Muscle of back (tissue), 3 donors: ENCODE measurements at regions not wholly inside any gene's neighbourhood (a gene's known extent, or its start where the extent isn't known, plus 50 kb on each side); places are given as distances from the start of the nearest gene placed in this dataset.

Experiments
- DNase-seq, 3 donors: peaks; one replicate each; pipeline versions ENCODE4 v3.0.0 to v3.0.0-alpha.2; 2013

DNA sequence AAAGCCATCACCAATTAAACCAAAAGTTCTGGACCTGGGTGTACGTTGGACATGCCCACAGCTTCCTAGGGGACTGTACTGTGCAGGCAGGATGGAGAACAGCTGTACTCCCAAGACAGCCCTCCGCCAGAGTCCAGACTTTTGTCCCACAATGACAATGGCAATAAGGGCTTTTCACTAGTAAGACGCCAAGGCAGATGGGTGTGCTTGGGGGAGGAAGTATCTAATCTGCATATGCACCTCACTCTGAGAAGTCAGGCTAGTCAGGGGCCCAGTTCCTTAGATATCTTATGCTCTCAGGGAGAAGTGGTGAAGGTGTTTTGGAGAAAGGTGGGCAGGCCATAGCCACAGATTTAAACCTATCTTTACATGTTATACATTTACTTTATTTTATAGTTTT, 85.1 kb upstream of the USP47 start:
- no peak for DNase-seq

- no peak for DNase-seq
Observed at GRCh38 chr11:11755871-11756270, 85.9 kb upstream of the USP47 start.

DNA sequence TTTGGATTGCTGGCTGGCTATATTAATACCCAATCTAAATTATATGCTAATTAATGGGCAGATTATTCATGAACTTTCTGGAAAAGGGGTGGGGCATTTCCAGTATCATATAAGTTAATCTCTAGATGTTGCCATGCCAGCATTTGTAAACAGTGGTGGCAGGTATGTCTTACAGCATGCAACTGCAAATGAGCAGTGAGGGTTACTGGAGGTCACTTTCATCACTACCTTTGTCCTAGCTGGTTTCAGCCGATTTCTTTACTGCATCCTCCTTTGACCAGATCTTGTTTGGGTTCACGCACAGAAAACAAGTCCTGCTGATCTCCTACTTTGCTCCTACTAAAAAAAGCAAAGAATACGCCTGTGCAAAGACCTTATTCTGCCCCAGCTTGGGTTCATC, 89.1 kb upstream of the USP47 start:
- no peak for DNase-seq

- DNase-seq, result no peak
Observed at GRCh38 chr11:11750017-11750878, 91.5 kb upstream of the USP47 start.

DNA sequence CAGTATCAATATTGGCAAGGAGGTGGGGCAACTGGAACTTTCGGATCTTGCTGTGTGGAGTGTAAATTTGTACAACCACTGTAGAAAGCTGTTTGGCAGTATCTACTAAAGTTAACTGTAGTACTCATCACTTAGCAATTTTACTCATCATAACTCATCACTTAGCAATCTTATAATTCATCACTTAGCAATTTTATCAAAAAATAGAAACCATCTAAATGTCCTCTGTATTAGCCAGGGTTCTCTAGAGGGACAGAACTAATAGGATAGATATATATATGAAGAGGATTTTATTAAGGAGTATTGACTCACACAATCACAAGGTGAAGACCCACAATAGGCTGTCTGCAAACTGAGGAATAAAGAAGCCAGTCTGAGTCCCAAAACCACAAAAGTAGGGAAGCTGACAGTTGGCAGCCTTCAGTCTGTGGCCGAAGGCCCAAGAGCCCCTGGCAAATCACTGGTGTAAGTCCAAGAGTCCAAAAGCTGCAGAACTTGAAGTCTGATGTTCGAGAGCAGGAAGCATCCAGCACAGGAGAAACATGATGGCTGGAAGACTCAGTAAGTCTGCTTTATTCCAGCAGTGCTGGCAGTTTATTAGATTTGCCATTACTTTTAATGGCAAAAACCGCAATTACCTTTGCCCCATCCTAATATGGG, 92.9 kb upstream of the USP47 start:
- no peak for DNase-seq

- no peak for DNase-seq
Observed at GRCh38 chr11:11747570-11747969, 94.2 kb upstream of the USP47 start.

- no peak for DNase-seq
Observed at GRCh38 chr11:11746449-11746848, 95.3 kb upstream of the USP47 start.

DNA sequence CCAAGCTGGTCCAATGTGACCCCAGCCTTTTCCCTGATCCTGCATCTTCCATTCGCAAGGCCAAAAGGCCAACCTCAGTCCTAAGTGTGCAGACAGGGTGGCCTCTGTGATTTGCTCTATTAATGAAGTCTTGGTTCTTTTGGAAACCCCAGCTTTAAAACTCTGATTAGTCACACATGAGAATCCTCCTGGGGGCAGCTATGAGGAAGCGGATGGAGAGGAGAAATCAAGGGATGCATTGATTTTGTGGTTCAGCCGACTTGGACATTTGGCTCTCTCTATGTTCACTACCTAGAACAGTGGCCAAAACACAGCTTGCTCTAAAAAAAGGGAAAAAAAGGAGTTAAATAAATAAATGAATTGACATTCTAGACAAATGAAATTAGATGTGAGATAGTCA, 98.6 kb upstream of the USP47 start:
- no peak for DNase-seq

DNA sequence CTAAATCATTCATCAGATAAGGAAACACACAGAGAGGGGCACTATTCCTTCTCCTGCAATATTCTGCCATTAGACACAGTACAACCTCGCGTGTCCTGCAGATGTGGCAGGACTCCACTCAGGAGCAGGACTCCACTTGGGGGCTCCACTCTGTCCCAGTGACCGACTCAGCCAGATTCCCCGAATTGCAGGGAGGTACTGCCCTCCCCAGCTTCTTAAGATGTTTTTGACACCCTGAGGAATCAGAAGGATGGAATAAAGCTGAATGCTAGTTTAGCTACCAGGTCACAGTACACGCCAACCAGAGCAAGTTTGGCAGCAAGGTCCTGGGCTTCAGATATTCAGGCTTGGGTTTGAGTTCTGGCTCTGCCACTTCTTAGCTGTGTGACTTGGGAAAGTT, 99.3 kb upstream of the USP47 start:
- DNase-seq, result no peak

GRCh38 chr11:11740836-11741235, 100.9 kb upstream of the USP47 start:
- DNase-seq, result peak; percentile 33 to 77 (median 33)

DNA sequence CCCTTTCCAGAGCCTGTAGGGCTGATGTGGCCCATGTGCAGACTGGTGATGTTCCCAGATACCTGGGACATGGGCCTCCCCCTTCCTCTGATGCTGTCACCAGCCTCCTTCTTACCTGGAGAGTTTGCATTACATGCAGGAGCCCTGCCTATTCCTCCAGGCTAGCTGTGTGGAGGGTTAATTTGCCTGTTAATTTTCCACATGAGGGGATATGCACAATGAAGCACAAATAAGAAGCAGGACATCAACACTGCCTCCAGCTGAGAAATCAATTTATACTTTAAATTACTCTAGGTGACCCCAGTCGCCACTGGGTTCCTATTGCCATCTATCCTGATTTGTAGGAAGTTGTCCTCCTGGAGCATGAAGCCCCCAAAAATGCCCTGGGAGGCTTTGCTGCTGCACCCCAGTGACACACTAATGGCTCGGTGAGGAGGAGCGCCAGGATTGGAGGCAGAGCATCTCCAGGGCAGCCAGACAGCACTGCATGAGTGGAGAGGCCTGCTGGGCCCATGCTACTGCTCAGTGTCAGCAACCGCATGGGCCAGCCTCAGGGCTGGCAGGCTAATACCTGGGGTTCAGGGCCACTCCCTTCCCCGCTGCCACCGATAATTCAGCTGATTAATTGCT, 101.6 kb upstream of the USP47 start:
- DNase-seq, result peak in 1 of 3 donors; percentile 8

DNA sequence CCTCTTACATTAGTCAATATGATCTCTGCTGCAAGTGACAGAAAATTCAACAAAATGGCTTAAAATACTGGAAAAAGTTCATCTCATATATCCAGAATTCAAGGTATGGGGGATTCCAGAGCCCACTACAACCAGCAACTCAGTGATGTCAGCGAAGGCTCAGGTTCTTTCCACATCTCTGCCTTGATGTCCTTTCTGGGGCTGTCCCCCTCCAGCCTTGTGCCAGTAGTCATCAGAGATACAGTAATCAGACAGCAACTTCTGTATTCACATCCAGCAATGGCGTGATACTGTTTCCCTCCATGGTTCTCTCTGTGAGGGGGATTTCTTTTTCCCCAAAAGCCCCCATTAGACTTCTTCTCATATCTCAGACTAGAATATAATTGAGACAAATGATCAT, 103.4 kb upstream of the USP47 start:
- DNase-seq, result no peak

DNA sequence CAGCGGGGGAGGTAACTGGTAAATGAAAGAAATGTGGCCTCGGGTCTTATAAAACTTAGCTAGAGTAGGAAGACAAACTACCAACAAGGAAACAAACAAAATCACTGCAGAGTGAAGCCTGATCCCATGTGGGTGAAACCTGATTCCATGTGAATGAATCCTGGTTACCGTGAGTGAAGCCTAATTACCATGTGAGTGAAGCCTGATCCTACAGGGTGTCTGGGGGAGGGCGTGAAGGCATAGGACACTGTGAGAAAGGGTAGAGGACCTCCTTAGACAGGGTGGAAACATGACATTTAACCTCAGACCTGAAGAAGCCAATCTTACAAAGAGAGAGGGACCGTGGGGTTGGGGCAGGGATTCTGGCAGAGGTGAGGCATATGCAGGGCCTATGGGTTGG, 106.2 kb upstream of the USP47 start:
- DNase-seq, result no peak

DNA sequence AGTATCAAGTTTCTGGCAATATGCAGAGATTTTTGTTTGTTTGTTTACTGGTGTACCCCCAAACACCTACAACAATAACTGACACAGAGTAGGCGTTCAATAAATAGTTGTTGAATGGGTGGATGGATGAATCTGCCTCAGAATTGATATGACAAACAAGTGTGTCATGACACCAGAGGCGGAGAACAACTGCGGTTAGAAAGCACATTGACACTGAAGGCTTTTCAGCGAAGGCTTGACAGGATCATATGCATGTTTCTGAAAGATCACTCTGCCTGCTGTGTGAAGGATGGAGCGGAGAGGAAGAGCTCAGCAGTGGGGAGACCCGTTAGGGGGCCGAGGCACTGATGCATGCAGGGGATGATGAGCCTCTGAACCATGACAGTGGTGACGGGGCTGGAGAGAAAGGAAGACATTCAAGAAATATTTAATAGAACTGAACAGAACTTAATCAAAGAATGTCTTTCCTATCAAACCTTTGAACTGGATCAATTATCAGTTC, 108.5 kb upstream of the USP47 start:
- DNase-seq, result no peak

DNA sequence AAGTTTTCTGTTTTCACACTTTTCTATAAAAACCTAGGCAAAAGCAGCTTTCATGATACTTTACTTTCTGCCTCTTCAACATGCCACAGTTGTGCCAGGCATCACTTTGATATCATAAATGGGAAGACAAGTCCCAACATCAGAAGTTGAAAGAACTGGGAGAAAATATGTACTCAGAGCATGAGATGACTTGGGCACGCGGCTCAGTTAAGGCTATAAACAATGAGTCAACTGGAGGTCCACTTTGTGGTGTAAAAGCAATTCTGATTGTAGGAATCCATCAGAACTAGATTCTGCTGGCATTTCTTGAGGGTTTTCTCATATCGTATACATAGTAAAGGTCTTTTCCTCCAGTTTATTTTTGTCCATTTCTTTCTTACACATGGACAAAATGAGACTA, 109.7 kb upstream of the USP47 start:
- no peak for DNase-seq

DNA sequence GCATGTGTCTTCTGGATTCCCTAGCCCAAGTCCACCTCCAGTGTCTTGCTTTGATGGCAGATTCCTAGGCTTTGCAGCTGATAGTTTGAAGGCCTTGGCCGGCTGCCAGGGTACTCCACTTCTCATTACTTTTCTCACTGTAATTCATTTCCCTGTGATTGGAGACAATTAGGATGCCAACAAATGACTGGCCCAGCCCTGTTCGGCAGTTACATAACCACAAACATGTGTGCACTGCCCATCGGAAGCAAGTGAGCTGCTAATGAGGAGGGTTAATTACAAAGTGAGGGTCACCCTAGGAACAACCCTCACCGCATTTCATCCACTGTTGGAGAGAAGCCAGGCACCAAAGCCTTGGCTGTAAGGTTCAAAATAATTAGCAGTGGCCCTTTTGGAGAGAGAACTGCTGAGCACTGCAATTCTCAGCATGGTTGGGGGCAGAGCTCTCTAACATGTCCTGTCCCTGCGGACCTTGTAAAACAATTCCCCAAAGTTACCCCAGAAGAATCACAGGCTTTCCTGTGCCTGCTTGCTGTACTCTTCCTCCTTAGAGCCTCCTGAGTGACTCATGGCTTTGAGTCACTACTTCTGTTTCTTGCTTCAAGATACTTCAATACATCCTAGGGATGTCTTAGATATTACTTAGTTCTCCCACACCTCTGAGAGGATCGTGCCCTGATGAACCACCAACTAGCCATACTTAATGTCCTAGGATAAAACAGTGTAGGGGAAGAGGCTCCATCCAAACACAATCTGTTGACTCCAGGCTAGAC, 109.7 kb upstream of the GALNT18 start:
- no peak for DNase-seq

DNA sequence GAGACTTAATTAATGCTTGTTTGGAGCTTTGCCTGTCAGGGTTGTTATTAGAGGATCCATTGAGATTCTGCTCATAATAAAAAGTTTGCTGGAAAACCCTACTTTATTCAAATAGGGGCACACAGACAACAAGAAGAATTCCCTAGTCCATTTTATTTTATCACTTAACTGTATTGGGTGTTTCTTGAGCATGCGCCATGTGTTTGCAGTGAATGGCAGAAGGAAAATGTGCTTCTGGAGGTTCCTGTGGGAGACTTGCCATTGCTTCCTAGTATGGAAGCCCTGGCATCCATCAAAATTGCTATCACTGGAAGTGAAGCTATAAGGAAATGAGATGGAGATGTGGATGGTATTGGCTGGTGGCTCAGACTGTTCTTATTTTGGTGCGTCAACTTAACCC, 106.6 kb upstream of the GALNT18 start:
- no peak for DNase-seq

DNA sequence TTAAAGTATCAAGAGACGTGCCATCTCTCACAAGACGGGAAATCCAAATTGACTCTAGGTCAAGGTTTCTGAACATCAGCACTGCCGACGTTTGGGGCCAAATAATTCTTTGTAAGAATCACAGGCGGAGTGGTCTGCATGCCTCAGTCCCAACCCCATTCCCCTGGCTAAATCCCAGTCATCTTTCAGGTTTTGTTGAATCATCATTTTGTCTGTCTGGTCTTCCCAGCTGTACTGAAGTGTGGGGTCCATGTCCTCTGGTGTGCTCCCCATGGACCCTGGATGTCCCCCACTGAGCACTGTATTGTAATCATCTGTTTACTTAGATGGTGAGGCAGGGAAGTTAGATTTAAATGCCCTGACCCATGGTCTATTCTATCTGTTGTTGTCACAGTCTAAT, 103.6 kb upstream of the GALNT18 start:
- no peak for DNase-seq

DNA sequence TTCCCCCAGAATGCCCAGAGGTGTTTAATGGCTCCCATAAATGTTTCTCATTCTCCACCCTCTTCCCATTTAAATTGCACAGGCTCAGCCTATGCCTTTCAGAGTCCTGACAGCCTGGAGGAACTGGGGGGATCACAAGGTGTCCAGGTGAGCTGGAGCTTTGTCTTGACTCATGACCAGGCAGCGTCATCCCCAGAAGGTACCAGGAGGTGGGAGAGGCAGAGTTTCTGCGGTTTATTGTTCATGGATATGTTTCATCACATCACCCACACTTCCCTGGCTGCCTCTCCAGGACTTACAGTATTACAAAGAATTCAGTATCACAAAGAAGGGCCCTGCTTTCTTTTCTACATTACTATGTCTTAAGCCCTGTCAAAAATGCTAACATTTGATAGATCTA, 103.2 kb upstream of the GALNT18 start:
- no peak for DNase-seq

- no peak for DNase-seq
Observed at GRCh38 chr11:11722861-11723260, 101.1 kb upstream of the GALNT18 start.

DNA sequence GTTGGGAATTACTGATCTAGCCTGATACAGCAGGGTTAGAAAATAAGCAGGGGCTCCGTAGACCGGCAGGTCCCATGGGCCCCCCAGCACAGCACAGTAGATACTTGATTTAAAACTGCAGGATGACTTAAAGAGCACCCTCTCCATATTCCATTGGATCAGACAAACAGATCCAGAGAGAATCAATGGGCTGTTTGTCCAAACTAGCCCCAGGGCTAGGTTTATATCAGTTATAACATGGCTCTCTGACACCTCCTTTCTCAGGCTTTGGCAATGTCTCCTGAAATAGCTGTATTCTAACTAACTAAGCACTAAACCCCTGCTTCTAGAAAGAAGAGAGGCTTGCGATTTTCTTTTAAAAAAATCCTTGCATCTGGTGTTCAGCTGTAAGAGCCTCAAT, 100.4 kb upstream of the GALNT18 start:
- no peak for DNase-seq

- DNase-seq, result no peak
Observed at GRCh38 chr11:11718511-11718910, 96.7 kb upstream of the GALNT18 start.
